ENCODE measurements at regions not wholly inside any gene's neighbourhood (a gene's known extent, or its start where the extent isn't known, plus 50 kb on each side); places are given as distances from the start of the nearest gene placed in this dataset.

GRCh38 chrX:147183161-147183560, 368.6 kb upstream of the CXorf51A start:
- no peak overlapping the region for H3K27ac ChIP-seq
- WGBS, 5 donors, result 19 to 66% (median 46%) methylated on average over 6 to 7 of the region's 7 CpGs
- no peaks in the 10 kb centered on the region for H3K27me3 ChIP-seq (replicated peaks in 1 of 7)
- no peaks in the 10 kb centered on the region for H3K4me1 ChIP-seq
- TF ChIP-seq POLR2AphosphoS5 (IDR thresholded peaks at IDR 0.05), result no peak
- TF ChIP-seq CTCF (IDR thresholded peaks at IDR 0.05 in 8 of 11, conservative IDR thresholded peaks at IDR 0.05 in 3 of 11), result no peak
- TF ChIP-seq POLR2A (IDR thresholded peaks at IDR 0.05), result no peak
- no peaks in the 10 kb centered on the region for H3K9me3 ChIP-seq
- no peak for DNase-seq
- H3K4me3 ChIP-seq, result no peak overlapping the region
- H3K36me3 ChIP-seq, result no peaks in the 10 kb centered on the region
- intact Hi-C loops (cut with DNase I; ENCODE audit: low total_unique reads), result no loop called here

GRCh38 chrX:147180886-147181285, 366.3 kb upstream of the CXorf51A start:
- whole genome bisulfite sequencing, 5 donors, result 70 to 94% (median 91%) methylated on average over 4 of the region's 4 CpGs

GRCh38 chrX:147179625-147180024, 365.1 kb upstream of the CXorf51A start:
- no peak for DNase-seq
- no peak overlapping the region for H3K4me3 ChIP-seq
- no peak overlapping the region for H3K27ac ChIP-seq
- H3K4me1 ChIP-seq, result no peaks in the 10 kb centered on the region
- no peak for TF ChIP-seq CTCF (IDR thresholded peaks at IDR 0.05 in 8 of 11, conservative IDR thresholded peaks at IDR 0.05 in 3 of 11)
- no peak for TF ChIP-seq POLR2AphosphoS5 (IDR thresholded peaks at IDR 0.05)
- no peak for TF ChIP-seq POLR2A (IDR thresholded peaks at IDR 0.05)
- H3K9me3 ChIP-seq, result no peaks in the 10 kb centered on the region
- H3K36me3 ChIP-seq, result no peaks in the 10 kb centered on the region
- no peaks in the 10 kb centered on the region for H3K27me3 ChIP-seq (replicated peaks in 1 of 7)
- 81 to 90% (median 83%) methylated on average over 2 of the region's 2 CpGs for WGBS, 5 donors
- intact Hi-C loops (cut with DNase I; ENCODE audit: low total_unique reads), result no loop called here

More at GRCh38 chrX:147180886-147181285, 366.3 kb upstream of the CXorf51A start:
- H3K4me1 ChIP-seq, result no peaks in the 10 kb centered on the region
- H3K9me3 ChIP-seq, result no peaks in the 10 kb centered on the region
- H3K36me3 ChIP-seq, result no peaks in the 10 kb centered on the region
- intact Hi-C loops (cut with DNase I; ENCODE audit: low total_unique reads), result no loop called here
- H3K27me3 ChIP-seq (replicated peaks in 1 of 7), result no peaks in the 10 kb centered on the region
- no peak for DNase-seq
- no peak overlapping the region for H3K27ac ChIP-seq
- no peak overlapping the region for H3K4me3 ChIP-seq
- TF ChIP-seq POLR2A (IDR thresholded peaks at IDR 0.05) (no peak), CTCF (IDR thresholded peaks at IDR 0.05 in 8 of 11, conservative IDR thresholded peaks at IDR 0.05 in 3 of 11) (no peak), POLR2AphosphoS5 (IDR thresholded peaks at IDR 0.05) (no peak)

GRCh38 chrX:147174591-147174990, 360.0 kb upstream of the CXorf51A start:
- intact Hi-C loops (cut with DNase I; ENCODE audit: low total_unique reads), result no loop called here
- no peak overlapping the region for H3K27ac ChIP-seq
- peaks cover 0 to 7% (median 0%) of the 10 kb centered on the region in 8 donors for H3K9me3 ChIP-seq
- no peaks in the 10 kb centered on the region for H3K27me3 ChIP-seq (replicated peaks in 1 of 7)
- 3 to 21% (median 12%) methylated on average over 1 of the region's 1 CpG for WGBS, 5 donors
- TF ChIP-seq POLR2AphosphoS5 (IDR thresholded peaks at IDR 0.05), result no peak
- TF ChIP-seq CTCF (IDR thresholded peaks at IDR 0.05 in 8 of 11, conservative IDR thresholded peaks at IDR 0.05 in 3 of 11), result no peak
- TF ChIP-seq POLR2A (IDR thresholded peaks at IDR 0.05), result no peak
- no peak overlapping the region for H3K4me3 ChIP-seq
- no peak for DNase-seq
- no peaks in the 10 kb centered on the region for H3K4me1 ChIP-seq
- no peaks in the 10 kb centered on the region for H3K36me3 ChIP-seq
